ENCODE measurements at regions not wholly inside any gene's neighbourhood (a gene's known extent, or its start where the extent isn't known, plus 50 kb on each side); places are given as distances from the start of the nearest gene placed in this dataset.

- Histone ChIP-seq H3K27ac (no peak overlapping the region), H3K4me3 (no peak overlapping the region)
- no peak for DNase-seq (ENCODE audit: low spot score)
- TF ChIP-seq CTCF (IDR thresholded peaks at IDR 0.05), result no peak
Observed at GRCh38 chr21:24050231-24050630, 1557.0 kb downstream of the MRPL39 start.

GRCh38 chr21:24046829-24047443 is 1560.3 kb downstream of the MRPL39 start:
- DNase-seq (ENCODE audit: low spot score), result no peak
- H3K27ac ChIP-seq, result no peak overlapping the region
- TF ChIP-seq CTCF (IDR thresholded peaks at IDR 0.05), result no peak
- no peak overlapping the region for H3K4me3 ChIP-seq

- TF ChIP-seq CTCF (IDR thresholded peaks at IDR 0.05), result no peak
- H3K27ac ChIP-seq, result no peak overlapping the region
- peak; percentile 74 for DNase-seq (ENCODE audit: low spot score)
- H3K4me3 ChIP-seq, result no peak overlapping the region
Observed at GRCh38 chr21:24045775-24046215, 1561.5 kb downstream of the MRPL39 start.

GRCh38 chr21:24045373-24045772 is 1561.9 kb downstream of the MRPL39 start:
- H3K27ac ChIP-seq, result no peak overlapping the region
- no peak overlapping the region for H3K4me3 ChIP-seq
- no peak for DNase-seq (ENCODE audit: low spot score)
- no peak for TF ChIP-seq CTCF (IDR thresholded peaks at IDR 0.05)

- H3K27ac ChIP-seq, result no peak overlapping the region
- H3K4me3 ChIP-seq, result no peak overlapping the region
- no peak for DNase-seq (ENCODE audit: low spot score)
- no peak for TF ChIP-seq CTCF (IDR thresholded peaks at IDR 0.05)
Observed at GRCh38 chr21:24042687-24043086, 1564.6 kb downstream of the MRPL39 start.

GRCh38 chr21:24032709-24033232 is 1574.5 kb downstream of the MRPL39 start:
- Histone ChIP-seq H3K4me3 (no peak overlapping the region), H3K27ac (no peak overlapping the region)
- no peak for TF ChIP-seq CTCF (IDR thresholded peaks at IDR 0.05)
- DNase-seq (ENCODE audit: low spot score), result no peak

GRCh38 chr21:24027396-24027795 is 1579.9 kb downstream of the MRPL39 start:
- TF ChIP-seq CTCF (IDR thresholded peaks at IDR 0.05), result no peak
- DNase-seq (ENCODE audit: low spot score), result no peak
- Histone ChIP-seq H3K4me3 (no peak overlapping the region), H3K27ac (no peak overlapping the region)
